GM12874 (cell line): ENCODE measurements at regions not wholly inside any gene's neighbourhood (a gene's known extent, or its start where the extent isn't known, plus 50 kb on each side); places are given as distances from the start of the nearest gene placed in this dataset.

Experiments used
- CTCF ChIP-seq: IDR thresholded peaks from 2 replicates; pipeline ENCODE4 v1.5.1; 2011; ENCODE audit warnings: low read depth, mild to moderate bottlenecking, control low read depth, low read length, moderate library complexity; ENCODE audit not compliant: insufficient read depth

GRCh38 chr5:124341066-124341858 lies 405.2 kb downstream of the ZNF608 start:
- no peak for TF ChIP-seq CTCF

DNA sequence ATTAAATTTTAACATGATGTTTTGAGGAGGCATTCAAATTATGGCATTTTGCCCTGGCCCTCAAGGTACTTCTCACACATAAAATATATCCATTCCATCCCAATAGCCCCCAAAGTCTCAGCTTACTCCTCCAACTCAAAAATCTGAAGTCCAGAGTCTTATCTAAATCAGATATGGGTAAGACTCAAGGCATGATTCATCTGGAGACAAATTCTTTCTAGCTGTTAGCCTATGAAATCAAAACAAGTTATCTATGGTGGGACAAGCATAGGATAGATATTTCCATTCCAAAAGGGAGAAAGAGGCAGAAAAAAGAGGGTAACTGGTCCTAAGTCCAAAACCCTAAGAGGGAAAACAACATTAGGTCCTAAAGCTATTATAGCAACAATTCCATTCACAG lies 408.4 kb downstream of the ZNF608 start:
- no peak for TF ChIP-seq CTCF

- TF ChIP-seq CTCF = no peak
Observed at GRCh38 chr5:124333298-124333979, 413.0 kb downstream of the ZNF608 start.

GRCh38 chr5:124332273-124332672 lies 414.2 kb downstream of the ZNF608 start:
- TF ChIP-seq CTCF = no peak

DNA sequence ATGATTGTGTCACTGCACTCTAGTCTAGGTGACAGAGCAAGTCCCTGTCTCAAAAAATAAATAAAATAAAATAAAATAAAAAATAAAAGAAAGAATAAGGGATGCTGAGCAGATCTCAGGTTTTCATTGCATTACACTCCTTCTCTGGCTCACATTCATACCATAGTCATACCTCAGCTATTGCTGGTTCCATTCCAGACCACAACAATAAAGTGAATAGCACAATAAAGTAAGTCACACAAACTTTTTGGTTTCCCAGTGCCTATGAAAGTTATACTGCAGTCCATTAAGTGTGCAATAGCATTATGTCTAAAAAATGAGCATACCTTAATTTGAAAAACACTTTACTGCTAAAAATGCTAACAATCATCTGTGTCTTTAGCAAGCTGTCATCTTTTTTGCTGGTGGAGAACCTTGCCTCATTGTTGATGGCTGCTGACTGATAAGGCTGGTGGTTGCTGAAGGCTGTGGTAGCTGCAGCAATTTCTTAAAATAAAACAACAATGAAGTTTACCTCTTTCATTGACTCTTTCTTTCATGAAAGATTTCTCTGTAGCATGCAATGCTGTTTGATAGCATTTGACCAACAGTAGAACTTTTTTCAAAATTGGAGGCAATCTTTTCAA lies 415.7 kb downstream of the ZNF608 start:
- TF ChIP-seq CTCF = no peak

GRCh38 chr5:124328201-124328600 lies 418.2 kb downstream of the ZNF608 start:
- TF ChIP-seq CTCF = no peak

GRCh38 chr5:124318661-124319060 lies 427.8 kb downstream of the ZNF608 start:
- TF ChIP-seq CTCF = no peak
